Stimulated activated naive CD4-positive, alpha-beta T cell treated with Interleukin-2 at 50 U/mL for 16 hours (primary cell): ENCODE measurements at regions not wholly inside any gene's neighbourhood (a gene's known extent, or its start where the extent isn't known, plus 50 kb on each side); places are given as distances from the start of the nearest gene placed in this dataset.
"Not testable (repeated sequence)": the region's sequence is repeated elsewhere in the genome, so short reads cannot be mapped to it uniquely, and the experiment has no call there.

Experiments
- DNase-seq: peaks from one replicate; lab custom pipeline; 2025; lab: John Stamatoyannopoulos, UW

DNA sequence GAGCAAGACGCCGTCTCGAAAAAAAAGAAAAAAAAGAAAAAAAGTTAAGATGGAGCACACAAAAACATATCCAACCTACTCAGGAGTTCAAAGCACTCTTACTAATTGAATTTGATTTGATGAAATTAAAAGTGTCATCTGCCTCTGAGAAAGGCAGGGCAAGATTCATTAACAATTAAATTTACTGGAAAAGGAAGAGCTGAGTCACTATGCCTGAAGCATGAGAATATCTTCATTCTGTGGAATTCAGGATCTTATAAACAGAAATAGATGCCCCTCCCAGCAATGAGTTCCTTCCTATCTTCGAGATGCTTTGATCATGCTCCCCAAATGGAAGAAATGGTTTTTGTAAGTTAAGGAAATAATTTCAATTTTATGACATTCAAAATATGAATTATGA, 61.0 kb upstream of the ST3GAL6 start:
- no peak for DNase-seq

DNA sequence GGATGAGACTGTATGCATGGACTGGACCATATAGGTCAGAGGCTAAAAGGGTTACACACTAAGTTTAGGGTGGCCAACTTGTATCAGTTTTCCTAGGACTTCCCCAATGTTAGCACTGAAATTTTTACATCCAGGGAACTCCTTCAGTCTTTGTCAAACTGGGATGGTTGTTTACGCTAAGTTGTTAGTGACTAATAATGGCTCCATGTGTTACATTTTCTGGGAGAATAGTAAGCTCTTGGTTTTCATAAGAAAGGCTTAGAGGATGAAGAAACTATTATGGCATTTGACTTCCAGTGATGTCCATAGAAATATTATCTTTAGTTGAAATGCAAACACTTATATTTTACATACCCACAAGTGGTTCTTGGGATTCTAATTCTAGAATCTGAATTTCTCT, 57.9 kb upstream of the ST3GAL6 start:
- no peak for DNase-seq

DNA sequence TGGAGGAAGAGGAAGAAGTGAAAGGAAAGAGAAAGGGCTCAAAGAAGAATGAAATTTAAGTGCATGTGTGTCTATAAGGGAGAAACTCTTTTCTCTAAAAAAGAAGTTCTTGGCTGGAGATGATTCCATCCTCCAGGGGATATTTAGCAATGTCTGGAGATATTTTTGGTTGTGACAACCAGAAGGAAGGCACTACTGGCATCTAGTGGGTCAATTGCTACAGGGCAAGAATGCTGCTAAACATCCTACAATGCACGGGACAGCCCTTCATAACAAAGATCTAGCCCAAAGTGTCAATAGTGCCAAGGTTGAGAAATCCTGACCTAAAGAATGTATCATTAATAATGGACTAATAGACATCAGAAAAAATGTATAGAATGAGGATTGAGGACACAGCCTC, 57.4 kb upstream of the ST3GAL6 start:
- DNase-seq = no peak

DNA sequence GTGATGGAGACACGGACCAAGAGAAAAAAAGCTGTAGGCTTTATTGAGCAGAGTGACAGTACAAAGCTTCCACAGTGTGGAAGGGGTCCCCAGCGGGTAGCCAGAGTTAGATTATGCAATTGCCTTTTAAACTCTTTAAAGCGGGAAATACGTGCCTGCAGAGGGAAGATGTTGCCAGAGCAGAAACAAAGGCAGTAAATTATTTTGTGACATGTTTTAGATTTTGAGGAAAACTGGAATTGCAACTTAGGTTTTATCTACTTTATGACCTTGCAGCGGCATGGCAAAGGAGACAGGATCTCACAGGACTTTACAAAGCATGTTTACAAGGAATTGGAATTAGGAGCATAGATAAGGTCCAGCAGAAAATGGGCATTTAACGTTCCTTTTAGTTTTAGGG, 54.5 kb upstream of the ST3GAL6 start:
- not testable (repeated sequence) for DNase-seq

DNA sequence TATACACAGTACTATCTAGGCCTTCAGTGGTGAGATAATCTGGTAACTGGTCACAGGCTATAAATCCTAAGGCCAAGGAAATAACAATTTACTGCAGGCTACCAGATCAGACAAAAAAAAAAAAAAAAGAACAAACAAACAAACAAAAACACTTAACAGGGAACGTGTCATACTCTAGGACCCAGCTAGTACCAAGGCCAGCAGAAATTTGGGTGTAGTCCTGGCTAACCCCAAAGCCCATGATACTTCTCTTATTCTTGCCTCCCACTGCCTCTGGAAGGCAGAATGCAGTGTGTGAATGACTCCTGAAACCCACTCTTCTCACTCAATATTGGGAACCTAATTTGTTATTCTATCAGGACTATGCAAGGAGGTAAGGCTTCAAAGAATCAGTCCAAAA, 53.7 kb upstream of the ST3GAL6 start:
- no peak for DNase-seq

DNA sequence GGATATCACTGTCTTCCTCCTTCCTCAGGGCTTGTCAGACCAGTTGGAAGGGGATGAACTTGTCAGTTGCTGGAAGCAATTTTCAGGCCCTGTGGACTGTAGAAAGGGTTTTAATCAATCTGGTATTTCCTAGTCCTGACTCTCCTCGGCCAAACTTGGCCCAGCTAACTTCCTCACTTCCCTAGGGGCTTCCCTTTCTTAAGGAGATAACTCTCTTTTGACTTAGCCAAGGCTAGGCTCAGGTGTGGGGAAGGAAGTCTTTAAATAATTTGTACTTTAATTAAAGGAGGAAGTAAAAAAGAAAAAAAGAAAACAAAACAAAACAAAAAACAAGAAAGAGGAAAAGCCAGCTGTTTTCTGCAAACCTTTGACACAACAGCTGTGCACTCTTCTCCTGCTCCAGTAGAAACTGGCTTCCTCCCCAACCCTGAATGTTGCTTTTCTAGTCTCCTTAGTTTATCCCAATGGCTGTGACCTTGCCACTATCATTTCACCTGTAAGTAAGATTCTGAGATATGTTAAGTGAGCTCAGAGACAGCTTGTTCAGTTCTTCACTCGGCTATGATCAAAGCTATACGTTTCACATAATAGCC, 53.0 kb upstream of the ST3GAL6 start:
- no peak for DNase-seq

DNA sequence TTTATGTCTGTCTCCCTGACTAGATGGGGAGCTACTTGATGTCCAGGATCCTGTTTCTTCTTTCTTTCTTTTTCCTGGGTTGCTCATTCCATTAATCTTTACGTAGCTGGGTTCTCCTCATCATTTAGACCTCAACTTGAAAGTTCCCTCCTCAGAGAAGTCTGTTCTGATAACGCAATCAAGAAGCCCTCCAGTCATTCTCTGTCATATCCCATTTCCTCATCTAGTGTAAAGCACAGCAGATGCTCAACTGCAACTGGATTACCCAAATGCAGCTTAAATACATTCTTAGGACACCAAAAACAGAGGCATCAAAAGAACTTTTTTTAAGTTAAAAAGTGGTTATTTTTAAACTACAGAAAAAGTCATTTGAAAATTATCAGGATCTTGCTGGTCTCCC, 51.7 kb upstream of the ST3GAL6 start:
- no peak for DNase-seq

DNA sequence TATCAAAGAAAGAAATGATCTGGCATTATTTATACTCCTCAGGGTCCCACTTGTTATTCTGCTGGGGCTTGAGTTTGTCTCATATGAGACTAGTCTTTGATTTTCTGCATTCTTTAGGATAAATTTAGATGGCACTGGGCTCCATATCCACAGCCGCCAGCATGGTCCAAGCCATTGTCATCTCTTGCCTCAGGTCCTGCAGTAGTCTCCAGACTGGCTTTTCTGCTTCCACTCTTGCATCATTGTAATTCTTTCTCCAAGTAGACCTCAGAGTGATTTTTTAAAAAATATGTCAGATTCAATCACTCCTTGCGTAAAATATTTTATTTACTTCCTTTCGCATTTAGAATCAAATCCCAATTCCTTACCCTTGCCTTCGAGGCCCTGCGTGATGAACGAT, 50.4 kb upstream of the ST3GAL6 start:
- DNase-seq = no peak

DNA sequence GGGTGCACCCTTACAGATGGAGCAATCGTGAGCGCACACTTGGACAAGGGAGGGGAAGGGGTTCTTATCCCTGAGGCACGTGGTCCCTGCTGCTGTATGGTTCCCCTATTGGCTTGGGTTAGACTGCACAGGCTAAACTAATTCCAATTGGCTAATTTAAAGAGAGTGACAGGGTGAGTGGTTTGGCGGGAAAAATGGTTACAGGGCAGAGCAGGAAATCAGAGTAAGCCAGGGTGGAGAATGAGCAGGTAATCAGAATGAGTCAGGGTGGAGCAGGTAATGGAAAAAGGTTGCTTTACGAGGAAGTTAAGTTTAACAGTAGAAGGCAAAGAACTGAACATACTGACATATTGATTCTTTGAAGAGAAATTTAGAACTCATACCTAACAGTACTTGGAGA, 49.8 kb upstream of the ST3GAL6 start:
- DNase-seq = not testable (repeated sequence)
